PC-9 (cell line): ENCODE measurements at regions not wholly inside any gene's neighbourhood (a gene's known extent, or its start where the extent isn't known, plus 50 kb on each side); places are given as distances from the start of the nearest gene placed in this dataset.
A peak's percentile ranks its signal among the peaks of the same experiment; 100 is the strongest.

ENCODE experiments used
- BruUV-seq: library from RNA; stranded (reverse); fragments of 400-500 nt; replicated peaks from 2 replicates; lab custom pipeline; 2021; lab: Mats Ljungman, UMichigan
- CTCF ChIA-PET: fragments of 300-600 bp; sonication (Branson Sonifier 250); formaldehyde crosslinking; loops from one replicate; lab custom pipeline; 2022; ENCODE audit warnings: antibody characterized with exemption; lab: Charles Lee
- POLR2A ChIA-PET: fragments of 300-600 bp; sonication (Branson Sonifier 250); formaldehyde crosslinking; loops from one replicate; lab custom pipeline; 2022; ENCODE audit warnings: antibody characterized with exemption; ENCODE audit not compliant: unreplicated experiment; lab: Charles Lee
- DNase-seq, 2 experiments: peaks; one replicate each; pipeline versions ENCODE4 v3.0.0 to v3.0.0-alpha.2; 2015 to 2022; ENCODE audit warnings: mixed read lengths in 1 of 2
- H2AFZ ChIP-seq: fragments of 200-600 bp; sonication (generic); 2 replicates; pipeline ENCODE4 v1.8.1; 2017; ENCODE audit warnings: antibody characterized with exemption
- H3F3A ChIP-seq: fragments of 200-600 bp; sonication (generic); 2 replicates; pipeline ENCODE4 v1.8.1; 2017; ENCODE audit warnings: antibody characterized with exemption, mild to moderate bottlenecking, low read depth; ENCODE audit not compliant: insufficient read depth
- H3K27ac ChIP-seq: fragments of 200-600 bp; sonication (generic); 2 replicates; pipeline ENCODE4 v1.6.1; 2016; ENCODE audit warnings: mixed run types
- H3K27me3 ChIP-seq: fragments of 200-600 bp; sonication (generic); 2 replicates; pipeline ENCODE4 v1.6.1; 2016; ENCODE audit warnings: low read depth, mixed run types; ENCODE audit not compliant: insufficient read depth
- H3K36me3 ChIP-seq: fragments of 200-600 bp; sonication (generic); 2 replicates; pipeline ENCODE4 v1.6.1; 2016; ENCODE audit warnings: low read depth, mixed run types
- H3K4me1 ChIP-seq: fragments of 200-600 bp; sonication (generic); replicated peaks from 2 replicates; pipeline ENCODE4 v1.6.1; 2016; ENCODE audit warnings: mixed run types; ENCODE audit not compliant: insufficient read depth
- H3K4me2 ChIP-seq: fragments of 200-600 bp; sonication (generic); 2 replicates; pipeline ENCODE4 v1.6.1; 2017; ENCODE audit warnings: mixed run types
- H3K4me3 ChIP-seq: fragments of 200-600 bp; sonication (generic); 2 replicates; pipeline ENCODE4 v1.6.1; 2016; ENCODE audit warnings: mixed run types
- H3K79me2 ChIP-seq: fragments of 200-600 bp; sonication (generic); 2 replicates; pipeline ENCODE4 v1.6.1; 2017; ENCODE audit warnings: low read depth, mixed run types
- H3K9me2 ChIP-seq: fragments of 200-600 bp; sonication (generic); 2 replicates; pipeline ENCODE4 v1.8.1; 2017; ENCODE audit warnings: mild to moderate bottlenecking; ENCODE audit not compliant: insufficient read depth
- H3K9me3 ChIP-seq: fragments of 200-600 bp; sonication (generic); 2 replicates; pipeline ENCODE4 v1.8.1; 2016; ENCODE audit warnings: low read depth; ENCODE audit not compliant: insufficient read depth
- H4K20me1 ChIP-seq: fragments of 200-600 bp; sonication (generic); 2 replicates; pipeline ENCODE4 v1.8.1; 2017; ENCODE audit not compliant: insufficient read depth
- CTCF ChIP-seq: fragments of 200-600 bp; sonication (generic); conservative IDR thresholded peaks from 2 replicates; pipeline ENCODE4 v1.6.1; 2017; ENCODE audit warnings: mixed run types, antibody characterized with exemption, mild to moderate bottlenecking, moderate library complexity
- EZH2 ChIP-seq: fragments of 200-600 bp; sonication (generic); IDR thresholded peaks from 2 replicates; pipeline ENCODE4 v1.8.0; 2017; ENCODE audit warnings: antibody characterized with exemption, low read depth
- intact Hi-C: fragments of 100-400 bp; cut with micrococcal nuclease; formaldehyde crosslinking; loops from one replicate; pipeline ENCODE4 v1.10.0; 2022; ENCODE audit not compliant: unreplicated experiment

GRCh38 chr7:26964156-26964808, 99.9 kb upstream of the SKAP2 start:
- CTCF ChIA-PET, result no interaction called here
- H2AFZ ChIP-seq, result no peak overlapping the region
- no TSS peak for BruUV-seq

GRCh38 chr7:26959290-26959689, 94.9 kb upstream of the SKAP2 start:
- POLR2A ChIA-PET, result no interaction called here
- intact Hi-C loops, result no loop called here

More at GRCh38 chr7:26964156-26964808, 99.9 kb upstream of the SKAP2 start:
- no peak for DNase-seq
- Histone ChIP-seq H3K9me3 (no peaks in the 10 kb centered on the region), H3K4me2 (no peak overlapping the region), H3K36me3 (no peaks in the 10 kb centered on the region), H4K20me1 (no peaks in the 10 kb centered on the region), H3F3A (peaks cover 4% of the 10 kb centered on the region; the same call in 1 of the 2 replicates), H3K4me1 (peaks cover 7% of the 10 kb centered on the region), H3K27me3 (no peaks in the 10 kb centered on the region), H3K79me2 (no peaks in the 10 kb centered on the region), H3K27ac (no peak overlapping the region), H3K4me3 (no peak overlapping the region), H3K9me2 (no peaks in the 10 kb centered on the region)
- POLR2A ChIA-PET, result interaction anchor here (0.5 kb wide), 1 partner anchor 98 kb away, joined by 3 read pairs; no protein-coding TSS in a partner anchor
- TF ChIP-seq CTCF, result no peak
- no peak for TF ChIP-seq EZH2
- intact Hi-C loops, result no loop called here

DNA sequence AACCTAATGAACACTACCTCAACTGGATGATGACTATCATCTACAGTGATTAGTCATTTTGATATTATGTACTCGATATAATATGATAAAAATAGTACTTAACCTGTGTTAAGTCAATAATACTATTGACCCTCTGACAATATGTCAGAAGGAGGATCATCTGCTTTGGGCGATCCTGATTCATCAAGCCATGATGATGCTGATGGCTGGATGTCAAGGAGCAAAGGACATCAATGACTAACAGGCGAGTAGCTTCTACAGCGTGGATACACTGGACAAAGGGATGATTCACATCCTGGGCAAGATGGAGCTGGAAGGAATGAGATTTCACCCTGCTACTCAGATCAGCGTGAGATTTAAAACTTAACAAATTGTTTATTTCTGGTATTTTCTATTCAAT, 94.4 kb upstream of the SKAP2 start:
- Histone ChIP-seq H3K9me2 (0 out of 2 replicates have a peak, but pooled peaks cover 3% of the 10 kb centered on the region), H2AFZ (peak overlapping the region; percentile 59; the same call in 1 of the 2 replicates), H3K79me2 (no peaks in the 10 kb centered on the region), H3K9me3 (no peaks in the 10 kb centered on the region), H3K27ac (peak overlapping the region; percentile 21), H3F3A (peaks cover 35% of the 10 kb centered on the region; the same call in 1 of the 2 replicates), H4K20me1 (no peaks in the 10 kb centered on the region), H3K27me3 (no peaks in the 10 kb centered on the region), H3K36me3 (no peaks in the 10 kb centered on the region), H3K4me3 (no peak overlapping the region), H3K4me2 (peak overlapping the region; percentile 17; the same call in 1 of the 2 replicates), H3K4me1 (peaks cover 23% of the 10 kb centered on the region)
- POLR2A ChIA-PET, result no interaction called here
- no TSS peak for BruUV-seq
- DNase-seq, result peak in 1 of 2 experiments; percentile 70
- intact Hi-C loops, result no loop called here
- CTCF ChIA-PET, result no interaction called here
- TF ChIP-seq CTCF (no peak), EZH2 (no peak)

More at GRCh38 chr7:26959290-26959689, 94.9 kb upstream of the SKAP2 start:
- H3K36me3 ChIP-seq, result no peaks in the 10 kb centered on the region
- H3K4me2 ChIP-seq, result peak overlapping the region; percentile 17; the same call in 1 of the 2 replicates
- H3K9me2 ChIP-seq, result 0 out of 2 replicates have a peak, but pooled peaks cover 3% of the 10 kb centered on the region
- no peaks in the 10 kb centered on the region for H3K27me3 ChIP-seq
- peak overlapping the region; percentile 59 for H2AFZ ChIP-seq
- H4K20me1 ChIP-seq, result no peaks in the 10 kb centered on the region
- no peaks in the 10 kb centered on the region for H3K9me3 ChIP-seq
- H3K4me1 ChIP-seq, result peaks cover 23% of the 10 kb centered on the region
- CTCF ChIA-PET, result no interaction called here
- H3K79me2 ChIP-seq, result no peaks in the 10 kb centered on the region
- H3F3A ChIP-seq, result peaks cover 35% of the 10 kb centered on the region; the same call in 1 of the 2 replicates
- H3K27ac ChIP-seq, result peak overlapping the region; percentile 21
- BruUV-seq, result no TSS peak
- no peak overlapping the region for H3K4me3 ChIP-seq
- DNase-seq, result no peak
- TF ChIP-seq EZH2 (no peak), CTCF (no peak)
